ENCODE measurements at regions not wholly inside any gene's neighbourhood (a gene's known extent, or its start where the extent isn't known, plus 50 kb on each side); places are given as distances from the start of the nearest gene placed in this dataset.

GRCh38 chr11:28962502-28962901 is 854.3 kb downstream of the METTL15 start:
- H3K4me3 ChIP-seq (ENCODE audit: low read length) = no peak overlapping the region
- no peaks in the 10 kb centered on the region for H3K36me3 ChIP-seq (ENCODE audit: low read depth, low read length)
- H3K4me1 ChIP-seq (ENCODE audit: insufficient read depth, low read length) = peaks cover 4% of the 10 kb centered on the region; the same call in 1 of the 2 replicates
- intact Hi-C loops (cut with micrococcal nuclease) = no loop called here
- H3K4me2 ChIP-seq (ENCODE audit: low read length) = no peak overlapping the region
- H3K27me3 ChIP-seq (ENCODE audit: low read length) = no peaks in the 10 kb centered on the region
- H3F3A ChIP-seq (ENCODE audit: low read length, unreplicated experiment) = no peaks in the 10 kb centered on the region
- H3K27ac ChIP-seq (ENCODE audit: low read length) = no peak overlapping the region
- ChIA-PET POLR2A (ENCODE audit: unreplicated experiment) (no interaction called here), CTCF (no interaction called here)
- H3K79me2 ChIP-seq (ENCODE audit: low read length) = no peaks in the 10 kb centered on the region
- no peak for TF ChIP-seq EZH2phosphoT487 (IDR thresholded peaks at IDR 0.05; ENCODE audit: borderline replicate concordance, low read length)
- peak; percentile 28 for DNase-seq
- H2AFZ ChIP-seq (ENCODE audit: low read length) = no peak overlapping the region
- no TSS peak for BruUV-seq (replicated peaks)
- H4K20me1 ChIP-seq (ENCODE audit: low read length) = no peaks in the 10 kb centered on the region
- H3K9ac ChIP-seq (ENCODE audit: low read length) = no peak overlapping the region
- ATAC-seq = no peak
- no peaks in the 10 kb centered on the region for H3K9me2 ChIP-seq (replicated peaks; ENCODE audit: low read length)
- H3K9me3 ChIP-seq (ENCODE audit: low read length) = no peaks in the 10 kb centered on the region

- no peaks in the 10 kb centered on the region for H3K27me3 ChIP-seq (ENCODE audit: low read length)
- ChIA-PET POLR2A (ENCODE audit: unreplicated experiment) (no interaction called here), CTCF (no interaction called here)
- no peak overlapping the region for H2AFZ ChIP-seq (ENCODE audit: low read length)
- ATAC-seq (no peak), DNase-seq (no peak)
- no peak overlapping the region for H3K4me3 ChIP-seq (ENCODE audit: low read length)
- TF ChIP-seq EZH2 (IDR thresholded peaks at IDR 0.05; ENCODE audit: low read length, unreplicated experiment) = no peak
- TF ChIP-seq EZH2phosphoT487 (IDR thresholded peaks at IDR 0.05; ENCODE audit: borderline replicate concordance, low read length) = no peak
- no peak for TF ChIP-seq CTCF (conservative IDR thresholded peaks at IDR 0.05; ENCODE audit: low read depth, low read length)
- peaks cover 9% of the 10 kb centered on the region for H3K4me1 ChIP-seq (ENCODE audit: insufficient read depth, low read length)
- H3K4me2 ChIP-seq (ENCODE audit: low read length) = no peak overlapping the region
- H3K9ac ChIP-seq (ENCODE audit: low read length) = no peak overlapping the region
- H3K9me3 ChIP-seq (ENCODE audit: low read length) = no peaks in the 10 kb centered on the region
- intact Hi-C loops (cut with micrococcal nuclease) = no loop called here
- no peaks in the 10 kb centered on the region for H4K20me1 ChIP-seq (ENCODE audit: low read length)
- H3K27ac ChIP-seq (ENCODE audit: low read length) = no peak overlapping the region
- H3K36me3 ChIP-seq (ENCODE audit: low read depth, low read length) = no peaks in the 10 kb centered on the region
- H3K79me2 ChIP-seq (ENCODE audit: low read length) = no peaks in the 10 kb centered on the region
- no peaks in the 10 kb centered on the region for H3K9me2 ChIP-seq (replicated peaks; ENCODE audit: low read length)
- BruUV-seq (replicated peaks) = no TSS peak
- no peaks in the 10 kb centered on the region for H3F3A ChIP-seq (ENCODE audit: low read length, unreplicated experiment)
Measured at GRCh38 chr11:28961726-28962125, 853.5 kb downstream of the METTL15 start.

- no peaks in the 10 kb centered on the region for H4K20me1 ChIP-seq (ENCODE audit: low read length)
- H3K36me3 ChIP-seq (ENCODE audit: low read depth, low read length) = no peaks in the 10 kb centered on the region
- H3F3A ChIP-seq (ENCODE audit: low read length, unreplicated experiment) = no peaks in the 10 kb centered on the region
- no TSS peak for BruUV-seq (replicated peaks)
- H3K27me3 ChIP-seq (ENCODE audit: low read length) = no peaks in the 10 kb centered on the region
- no peaks in the 10 kb centered on the region for H3K79me2 ChIP-seq (ENCODE audit: low read length)
- no peak overlapping the region for H3K4me3 ChIP-seq (ENCODE audit: low read length)
- no peak overlapping the region for H2AFZ ChIP-seq (ENCODE audit: low read length)
- H3K9me3 ChIP-seq (ENCODE audit: low read length) = no peaks in the 10 kb centered on the region
- H3K9me2 ChIP-seq (replicated peaks; ENCODE audit: low read length) = no peaks in the 10 kb centered on the region
- peak overlapping the region; percentile 32 for H3K4me2 ChIP-seq (ENCODE audit: low read length)
- peak; percentile 57 for ATAC-seq
- no peak overlapping the region for H3K9ac ChIP-seq (ENCODE audit: low read length)
- POLR2A ChIA-PET (ENCODE audit: unreplicated experiment) = no interaction called here
- H3K4me1 ChIP-seq (ENCODE audit: insufficient read depth, low read length) = peaks cover 15% of the 10 kb centered on the region
- TF ChIP-seq CTCF (conservative IDR thresholded peaks at IDR 0.05; ENCODE audit: low read depth, low read length) (no peak), EZH2phosphoT487 (IDR thresholded peaks at IDR 0.05; ENCODE audit: borderline replicate concordance, low read length) (no peak), EZH2 (IDR thresholded peaks at IDR 0.05; ENCODE audit: low read length, unreplicated experiment) (no peak)
- CTCF ChIA-PET = no interaction called here
- DNase-seq = peak; percentile 87
- intact Hi-C loops (cut with micrococcal nuclease) = no loop called here
- H3K27ac ChIP-seq (ENCODE audit: low read length) = no peak overlapping the region
Measured at GRCh38 chr11:28956446-28956845, 848.3 kb downstream of the METTL15 start.
